HCT116 (cell line): ENCODE measurements at regions not wholly inside any gene's neighbourhood (a gene's known extent, or its start where the extent isn't known, plus 50 kb on each side); places are given as distances from the start of the nearest gene placed in this dataset.

Experiments
- ATAC-seq: fragments of 200-7000 bp; cut with Tn5 transposase; 2 replicates; pipeline ENCODE4 v1.9.1; 2020; ENCODE audit warnings: mild to moderate bottlenecking, moderate library complexity
- BruUV-seq: library from RNA; stranded (reverse); fragments of 400-500 nt; replicated peaks from 2 replicates; lab custom pipeline; 2021; lab: Mats Ljungman, UMichigan
- CTCF ChIA-PET: fragments of 300-600 bp; sonication (Branson Sonifier 250); formaldehyde crosslinking; loops from one replicate; lab custom pipeline; 2021; ENCODE audit warnings: antibody characterized with exemption; lab: Charles Lee
- POLR2A ChIA-PET: fragments of 300-600, 350-600 bp; sonication (Branson Sonifier 250); formaldehyde crosslinking; loops from one replicate; lab custom pipeline; 2021; ENCODE audit warnings: antibody characterized with exemption; lab: Charles Lee
- RAD21 ChIA-PET, 2 experiments: fragments of 300-600 bp; sonication (Branson Sonifier 250); formaldehyde crosslinking; loops; one replicate each; lab custom pipeline; 2023; ENCODE audit warnings: low total read pairs in 2 of 2; ENCODE audit not compliant: uncharacterized antibody in 2 of 2, unreplicated experiment in 2 of 2, low non-redundant PET in 1 of 2; lab: Charles Lee
- DNase-seq: peaks from one replicate; pipeline ENCODE4 v3.0.0-alpha.2; 2010; ENCODE audit warnings: low read depth, low spot score
- H2AFZ ChIP-seq: fragments of 200-600 bp; shearing (Covaris generic), sonication (generic); 2 replicates; pipeline ENCODE4 v1.6.1; 2017; ENCODE audit warnings: low read depth, mixed run types, mixed read lengths, antibody characterized with exemption, low read length; ENCODE audit not compliant: poor library complexity, severe bottlenecking
- H3K27ac ChIP-seq: 2 replicates; pipeline ENCODE4 v1.5.1; 2012; ENCODE audit warnings: low read depth, low read length
- H3K27me3 ChIP-seq: fragments of 200-600 bp; sonication (generic); 2 replicates; pipeline ENCODE4 v1.6.1; 2016; ENCODE audit warnings: mixed run types, low read length, mixed read lengths; ENCODE audit not compliant: insufficient read depth
- H3K36me3 ChIP-seq, 2 experiments: fragments of 200-500 bp in 1 of 2; fragments of 200-600 bp in 1 of 2; sonication (Bioruptor generic) in 1 of 2; sonication (generic) in 1 of 2; 2 replicates each; pipeline versions ENCODE4 v1.5.1 to v1.6.1; 2014 to 2016; ENCODE audit warnings: low read length in 2 of 2, inconsistent platforms in 1 of 2, mixed read lengths in 1 of 2, mixed run types in 1 of 2; ENCODE audit not compliant: insufficient read depth in 2 of 2, control insufficient read depth in 1 of 2
- H3K4me1 ChIP-seq, 2 experiments: fragments of 200-600 bp in 1 of 2; sonication (generic) in 1 of 2; 2 replicates each; pipeline versions ENCODE4 v1.5.1 to v1.6.1; 2012 to 2017; ENCODE audit warnings: low read length in 2 of 2, inconsistent platforms in 1 of 2, mild to moderate bottlenecking in 1 of 2, mixed read lengths in 1 of 2, mixed run types in 1 of 2, moderate library complexity in 1 of 2; ENCODE audit not compliant: insufficient read depth in 2 of 2, control insufficient read depth in 1 of 2
- H3K4me2 ChIP-seq: fragments of 200-600 bp; sonication (generic); 2 replicates; pipeline ENCODE4 v1.6.1; 2017; ENCODE audit warnings: mixed run types, low read length, mixed read lengths
- H3K4me3 ChIP-seq, 2 experiments: fragments of 200-600 bp in 1 of 2; sonication (generic) in 1 of 2; replicated peaks in 1 of 2; 2 replicates each; pipeline ENCODE4 v1.5.1; 2011 to 2016; ENCODE audit warnings: low read length in 2 of 2, control low read depth in 1 of 2, low read depth in 1 of 2, mild to moderate bottlenecking in 1 of 2, mixed read lengths in 1 of 2, mixed run types in 1 of 2
- H3K79me2 ChIP-seq: fragments of 200-600 bp; sonication (generic); 2 replicates; pipeline ENCODE4 v1.6.1; 2017; ENCODE audit warnings: mild to moderate bottlenecking, mixed run types, low read length, moderate library complexity, mixed read lengths; ENCODE audit not compliant: insufficient read depth
- H3K9ac ChIP-seq: fragments of 200-600 bp; sonication (generic); 2 replicates; pipeline ENCODE4 v1.6.1; 2016; ENCODE audit warnings: low read length, mixed read lengths
- H3K9me2 ChIP-seq: fragments of 200-600 bp; sonication (generic), shearing (Covaris generic); 2 replicates; pipeline ENCODE4 v1.6.1; 2017; ENCODE audit warnings: mixed run types, mild to moderate bottlenecking, moderate library complexity; ENCODE audit not compliant: insufficient read depth
- H3K9me3 ChIP-seq, 2 experiments: fragments of 200-500 bp in 1 of 2; fragments of 200-600 bp in 1 of 2; sonication (Bioruptor generic) in 1 of 2; sonication (generic) in 1 of 2; 2 replicates each; pipeline ENCODE4 v1.6.1; 2014 to 2017; ENCODE audit warnings: low read length in 2 of 2, mixed read lengths in 2 of 2, inconsistent platforms in 1 of 2, low read depth in 1 of 2, mild to moderate bottlenecking in 1 of 2, mixed run types in 1 of 2, moderate library complexity in 1 of 2; ENCODE audit not compliant: control insufficient read depth in 1 of 2, insufficient read depth in 1 of 2
- H4K20me1 ChIP-seq: fragments of 200-600 bp; sonication (generic), shearing (Covaris generic); 2 replicates; pipeline ENCODE4 v1.6.1; 2017; ENCODE audit warnings: mixed run types, mild to moderate bottlenecking, moderate library complexity; ENCODE audit not compliant: insufficient read depth
- CBX3 ChIP-seq: IDR thresholded peaks from 2 replicates; pipeline ENCODE4 v1.6.1; 2012; ENCODE audit warnings: low read depth
- CTCF ChIP-seq, 3 experiments: fragments of 200-600 bp in 1 of 3; sonication (generic) in 1 of 3; IDR thresholded peaks in 2 of 3; conservative IDR thresholded peaks in 1 of 3; 2 replicates each; pipeline ENCODE4 v1.5.1; 2012 to 2017; ENCODE audit warnings: low read depth in 2 of 3, low read length in 2 of 3, antibody characterized with exemption in 1 of 3, borderline replicate concordance in 1 of 3, control low read depth in 1 of 3, mild to moderate bottlenecking in 1 of 3, mixed read lengths in 1 of 3, mixed run types in 1 of 3, moderate library complexity in 1 of 3; ENCODE audit not compliant: insufficient read depth in 1 of 3
- EGR1 ChIP-seq: IDR thresholded peaks from 2 replicates; pipeline ENCODE4 v1.6.1; 2012; ENCODE audit warnings: low read depth
- EZH2phosphoT487 ChIP-seq: fragments of 200-600 bp; IDR thresholded peaks from 2 replicates; pipeline ENCODE4 v1.6.1; 2018; ENCODE audit warnings: antibody characterized with exemption, borderline replicate concordance
- FOSL1 ChIP-seq: IDR thresholded peaks from 2 replicates; pipeline ENCODE4 v1.6.1; 2012; ENCODE audit warnings: low read depth
- JUND ChIP-seq: IDR thresholded peaks from 2 replicates; pipeline ENCODE4 v1.6.1; 2012
- MAX ChIP-seq: IDR thresholded peaks from 2 replicates; pipeline ENCODE4 v1.6.1; 2012
- RAD21 ChIP-seq: IDR thresholded peaks from 2 replicates; pipeline ENCODE4 v1.6.1; 2012; ENCODE audit warnings: low read depth, mild to moderate bottlenecking
- REST ChIP-seq: IDR thresholded peaks from 2 replicates; pipeline ENCODE4 v1.6.1; 2012; ENCODE audit warnings: low read depth
- SIN3A ChIP-seq: IDR thresholded peaks from 2 replicates; pipeline ENCODE4 v1.6.1; 2012; ENCODE audit warnings: low read depth
- SP1 ChIP-seq: IDR thresholded peaks from 2 replicates; pipeline ENCODE4 v1.6.1; 2012; ENCODE audit warnings: low read depth
- SRF ChIP-seq: IDR thresholded peaks from 2 replicates; pipeline ENCODE4 v1.6.1; 2012; ENCODE audit warnings: low read depth
- ZBTB33 ChIP-seq: IDR thresholded peaks from 2 replicates; pipeline ENCODE4 v1.6.1; 2011; ENCODE audit warnings: mild to moderate bottlenecking, low read length, moderate library complexity; ENCODE audit not compliant: insufficient replicate concordance; ENCODE audit errors: extremely low read depth
- ZFX ChIP-seq: fragments of 450-650 bp; IDR thresholded peaks from 2 replicates; pipeline ENCODE4 v1.6.1; 2017
- ZNF274 ChIP-seq: fragments of 200-500 bp; sonication (Bioruptor generic); IDR thresholded peaks from 2 replicates; pipeline ENCODE4 v1.6.1; 2014; ENCODE audit warnings: mild to moderate bottlenecking, low read depth, low read length, inconsistent platforms
- intact Hi-C: fragments of 100-400 bp; cut with micrococcal nuclease; formaldehyde crosslinking; loops from 2 replicates; pipeline ENCODE4 v1.10.0; 2022

GRCh38 chr18:76230791-76231190 is 264.3 kb downstream of the ZNF516 start:
- no peak overlapping the region for H3K4me3 ChIP-seq
- TF ChIP-seq REST (no peak), MAX (no peak), RAD21 (no peak), ZNF274 (no peak), FOSL1 (no peak), CBX3 (no peak), JUND (no peak), EGR1 (no peak), SRF (no peak), EZH2phosphoT487 (no peak), SIN3A (no peak), ZBTB33 (no peak), CTCF (IDR thresholded peaks at IDR 0.05 in 2 of 3, conservative IDR thresholded peaks at IDR 0.05 in 1 of 3; ENCODE audit: borderline replicate concordance in 1 of 3, insufficient read depth in 1 of 3, low read depth in 2 of 3, low read length in 2 of 3) (no peak), ZFX (no peak), SP1 (no peak)
- no peaks in the 10 kb centered on the region for H3K9me3 ChIP-seq
- H3K27ac ChIP-seq = no peak overlapping the region
- H3K9ac ChIP-seq = no peak overlapping the region
- no TSS peak for BruUV-seq
- intact Hi-C loops = no loop called here
- no peak overlapping the region for H3K4me2 ChIP-seq
- CTCF ChIA-PET = no interaction called here
- no peak overlapping the region for H2AFZ ChIP-seq
- RAD21 ChIA-PET = no interaction called here
- POLR2A ChIA-PET = no interaction called here
- no peaks in the 10 kb centered on the region for H3K9me2 ChIP-seq
- no peak for DNase-seq
- no peak for ATAC-seq
- peaks cover 15% of the 10 kb centered on the region; the same call in 1 of the 2 replicates for H3K27me3 ChIP-seq
- no peaks in the 10 kb centered on the region for H3K4me1 ChIP-seq
- no peaks in the 10 kb centered on the region for H3K36me3 ChIP-seq
- H3K79me2 ChIP-seq = no peaks in the 10 kb centered on the region
- H4K20me1 ChIP-seq = no peaks in the 10 kb centered on the region
